ENCODE measurements at regions not wholly inside any gene's neighbourhood (a gene's known extent, or its start where the extent isn't known, plus 50 kb on each side); places are given as distances from the start of the nearest gene placed in this dataset.
A peak's percentile ranks its signal among the peaks of the same experiment; 100 is the strongest.
"Not testable (repeated sequence)": the region's sequence is repeated elsewhere in the genome, so short reads cannot be mapped to it uniquely, and the experiment has no call there.

DNA sequence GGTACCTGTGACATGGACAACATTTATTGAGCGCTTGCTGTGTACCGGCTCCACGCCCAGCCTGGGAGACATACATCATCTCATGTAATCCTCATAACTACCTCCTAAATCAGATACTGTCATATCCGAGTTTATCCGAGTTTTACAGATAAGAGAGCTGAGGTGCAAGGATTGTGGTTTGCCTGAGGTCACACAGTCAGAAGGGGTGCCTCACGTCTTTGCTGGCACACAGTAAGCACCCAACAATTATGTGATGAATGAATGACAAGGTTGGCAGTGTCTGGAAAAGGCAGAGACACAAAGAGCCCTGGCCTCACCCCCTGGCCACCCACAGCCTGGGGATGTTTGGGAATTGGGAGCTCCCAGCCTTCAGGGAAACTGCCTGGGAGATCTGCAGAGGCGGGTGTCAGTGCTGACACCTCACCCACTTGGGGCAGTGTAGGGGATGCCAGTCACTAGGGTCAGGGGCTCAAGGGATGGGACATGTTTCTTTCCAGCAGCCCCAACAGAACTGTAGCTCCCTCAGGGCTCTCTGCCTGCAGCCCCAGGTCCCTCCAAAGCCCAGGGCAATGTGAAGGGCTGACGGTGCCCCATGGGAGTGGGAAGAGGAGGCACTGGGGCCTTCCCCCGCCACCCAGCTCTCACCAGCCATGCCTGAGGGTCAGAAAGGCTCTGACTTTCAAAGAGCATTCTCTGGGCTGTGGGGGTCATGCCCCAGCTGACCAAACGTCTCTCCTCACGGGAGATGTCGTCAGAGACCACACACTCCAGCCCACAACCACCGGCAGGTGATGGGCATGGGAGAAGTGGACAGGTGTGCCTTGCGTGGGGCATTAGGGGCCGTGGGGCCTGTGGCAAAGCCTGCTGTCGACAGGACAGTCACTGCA is 157.5 kb downstream of the ZFP36L2 start:
- DNase-seq: no peak

- DNase-seq: no peak
Measured at GRCh38 chr2:43068041-43068533, 158.3 kb downstream of the ZFP36L2 start.

GRCh38 chr2:43067254-43068040 is 159.0 kb downstream of the ZFP36L2 start:
- no peak for DNase-seq

DNA sequence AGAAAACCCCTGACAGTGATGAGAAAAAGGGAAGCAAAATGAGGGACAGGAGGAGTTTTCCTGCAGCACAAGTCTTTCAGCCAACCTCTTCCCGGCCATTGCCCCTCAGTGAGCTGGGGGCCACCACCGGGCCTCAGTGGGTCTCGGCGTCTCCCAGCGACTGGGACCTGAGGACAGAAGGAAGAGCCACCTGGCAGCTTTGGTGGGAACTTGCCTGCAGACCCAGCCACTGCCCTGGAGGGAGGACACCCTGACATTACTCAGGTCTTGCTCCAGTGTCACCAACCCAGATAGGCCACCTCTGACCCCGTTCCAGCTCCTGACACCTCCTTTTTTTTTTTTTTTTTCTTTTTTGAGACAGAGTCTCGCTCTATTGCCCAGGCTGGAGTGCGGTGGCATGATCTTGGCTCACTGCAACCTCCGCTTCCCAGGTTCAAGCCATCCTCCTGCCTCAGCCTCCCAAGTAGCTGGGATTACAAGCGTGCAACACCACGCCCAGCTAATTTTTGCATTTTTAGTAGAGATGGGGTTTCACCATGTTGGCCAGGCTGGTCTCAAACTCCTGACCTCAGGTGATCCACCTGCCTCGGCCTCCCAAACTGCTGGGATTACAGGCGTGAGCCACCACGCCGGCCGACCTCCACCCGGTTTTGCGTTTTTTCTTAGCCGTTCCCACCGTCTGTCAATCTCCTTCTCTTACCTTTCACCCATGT is 159.7 kb downstream of the ZFP36L2 start:
- DNase-seq: not testable (repeated sequence)

GRCh38 chr2:43065871-43066270 is 160.5 kb downstream of the ZFP36L2 start:
- DNase-seq: no peak

DNA sequence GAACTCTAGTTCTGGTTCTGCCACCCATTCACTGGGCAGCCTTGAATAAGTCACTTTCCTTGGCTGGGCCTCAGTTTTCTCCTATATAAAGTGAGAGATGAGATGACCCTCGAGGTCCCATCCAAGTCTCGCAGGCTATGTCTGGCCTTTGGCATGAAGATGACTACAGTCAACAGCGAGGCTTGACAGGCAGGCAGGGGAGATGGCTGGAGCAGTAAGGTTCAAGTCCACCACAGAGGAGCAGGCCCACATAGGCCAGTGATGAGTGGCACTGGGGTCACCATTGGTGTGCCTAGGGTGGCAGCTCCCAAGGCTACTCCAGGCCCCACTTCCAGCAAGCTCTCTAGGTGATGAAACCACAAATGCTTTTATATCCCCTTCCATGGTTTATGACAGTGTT is 161.4 kb downstream of the ZFP36L2 start:
- DNase-seq: no peak

DNA sequence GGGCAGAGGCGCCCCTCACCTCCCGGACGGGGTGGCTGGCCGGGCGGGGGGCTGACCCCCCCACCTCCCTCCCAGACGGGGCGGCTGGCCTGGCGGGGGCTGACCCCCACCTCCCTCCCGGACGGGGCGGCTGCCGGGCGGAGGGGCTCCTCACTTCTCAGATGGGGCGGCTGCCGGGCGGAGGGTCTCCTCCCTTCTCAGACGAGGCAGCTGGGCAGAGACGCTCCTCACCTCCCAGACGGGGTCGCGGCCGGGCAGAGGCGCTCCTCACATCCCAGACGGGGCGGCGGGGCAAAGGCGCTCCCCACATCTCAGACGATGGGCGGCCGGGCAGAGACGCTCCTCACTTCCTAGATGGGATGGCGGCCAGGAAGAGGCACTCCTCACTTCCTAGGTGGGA is 163.3 kb downstream of the ZFP36L2 start:
- DNase-seq: not testable (repeated sequence)

DNA sequence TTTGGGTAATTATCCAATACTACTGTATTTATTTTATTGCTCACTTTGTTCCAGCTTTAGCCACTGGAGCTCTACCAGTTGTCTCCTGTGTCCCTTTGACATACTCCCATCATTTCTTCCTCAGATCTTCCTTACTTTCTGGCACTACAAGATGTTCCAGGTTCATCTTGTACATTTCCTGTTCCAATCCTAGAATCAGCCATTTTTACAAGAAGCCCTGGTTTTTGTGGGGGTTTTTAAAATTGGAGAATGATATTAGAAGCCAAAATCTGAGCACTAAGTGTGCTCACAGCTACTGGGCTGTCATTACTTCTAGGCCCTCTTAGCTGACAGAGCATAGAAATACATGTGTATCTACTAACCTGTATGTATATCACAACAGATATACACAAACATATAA is 164.3 kb downstream of the ZFP36L2 start:
- no peak for DNase-seq

- DNase-seq: no peak
Measured at GRCh38 chr2:43060390-43061016, 165.9 kb downstream of the ZFP36L2 start.

DNA sequence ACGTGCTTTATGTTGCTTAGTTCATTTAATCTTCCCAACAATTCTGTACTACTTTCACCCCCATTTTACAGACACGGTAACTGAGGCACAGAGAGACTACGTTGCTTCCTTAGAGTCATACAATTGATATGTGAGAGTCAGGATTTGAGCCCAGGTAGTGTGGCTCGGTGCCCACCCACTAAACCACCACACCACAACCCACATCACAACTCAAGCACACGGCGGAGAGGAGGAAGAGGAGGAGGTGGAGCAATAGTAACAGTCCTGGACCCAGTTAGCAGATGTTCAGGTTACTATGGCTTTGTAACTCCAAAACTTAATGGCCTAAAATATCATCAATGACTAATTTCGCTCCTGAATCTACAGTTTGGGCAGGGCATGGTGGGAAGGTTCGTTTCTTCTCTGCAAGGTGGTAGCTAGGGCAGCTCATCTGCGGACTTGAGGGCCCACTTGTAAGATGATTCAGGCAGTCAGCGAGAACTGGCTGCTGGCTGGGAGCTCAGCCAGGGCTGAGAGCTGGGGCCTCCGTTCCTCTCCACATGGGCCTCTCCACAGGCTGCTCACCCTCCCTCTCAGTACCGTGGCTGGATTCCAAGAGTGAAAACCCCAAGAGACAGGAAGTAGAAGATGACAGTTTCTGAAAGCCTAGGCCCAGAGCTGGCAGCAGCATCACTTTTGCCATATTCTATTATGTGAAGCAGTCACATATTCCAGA is 167.1 kb downstream of the ZFP36L2 start:
- DNase-seq: peak in 1 of 3 experiments; percentile 72

DNA sequence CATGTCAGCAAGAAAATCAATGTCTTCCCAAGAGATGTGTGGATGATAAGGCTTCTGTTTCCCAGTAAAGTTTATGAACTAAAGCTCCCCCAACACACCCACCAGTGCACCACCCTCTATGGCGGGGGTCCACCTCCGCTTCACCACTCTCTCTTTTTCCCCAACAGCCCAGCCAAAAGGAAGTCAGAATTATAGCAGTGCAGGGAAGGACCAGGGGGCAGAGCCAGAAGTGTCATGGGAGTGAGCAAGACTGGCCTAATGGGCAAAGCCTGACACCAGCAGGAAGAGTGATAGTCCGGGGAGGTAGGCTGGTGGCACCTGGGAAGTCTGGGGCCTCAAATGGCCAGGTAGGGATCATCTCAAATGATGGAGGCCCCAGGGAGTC is 167.7 kb downstream of the ZFP36L2 start:
- DNase-seq: no peak

GRCh38 chr2:43057742-43058725 is 168.4 kb downstream of the ZFP36L2 start:
- DNase-seq: no peak

DNA sequence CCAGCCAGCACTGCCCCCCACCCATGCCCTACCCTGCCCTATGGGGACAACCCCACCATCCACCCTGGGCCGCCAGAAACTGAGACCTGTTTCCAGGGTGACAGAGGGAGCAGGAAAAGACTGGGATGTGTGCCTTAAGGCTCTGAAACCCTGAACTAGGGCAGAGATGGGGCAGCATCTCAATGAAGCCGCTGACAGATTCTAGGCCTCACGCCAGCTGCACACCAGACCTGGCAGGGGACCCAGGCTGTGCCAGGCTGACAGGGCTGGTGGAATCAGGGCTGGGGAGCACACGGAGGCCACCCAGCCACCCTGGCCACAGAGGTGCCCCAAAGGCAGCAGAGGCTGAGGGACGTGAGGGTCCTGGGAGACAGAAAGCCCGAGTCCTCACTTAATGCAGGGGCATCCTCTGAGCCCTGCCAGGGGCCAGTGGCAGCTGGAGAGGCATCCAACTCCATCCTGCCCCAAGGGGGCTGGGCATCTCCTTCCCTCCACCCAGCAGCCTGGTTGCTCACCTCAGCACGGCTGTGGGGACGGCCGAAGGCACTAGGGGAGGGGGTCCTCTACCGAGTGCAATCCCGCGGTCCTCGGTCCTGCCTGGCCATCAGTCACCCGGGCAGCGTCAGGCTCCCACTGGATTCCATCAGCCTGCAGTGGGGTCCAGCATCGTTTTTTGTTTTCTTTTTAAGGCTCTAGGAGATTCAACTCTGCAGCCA is 169.2 kb downstream of the ZFP36L2 start:
- peak in 1 of 3 experiments; percentile 23 for DNase-seq

- DNase-seq: no peak
Measured at GRCh38 chr2:43055985-43056384, 170.4 kb downstream of the ZFP36L2 start.

DNA sequence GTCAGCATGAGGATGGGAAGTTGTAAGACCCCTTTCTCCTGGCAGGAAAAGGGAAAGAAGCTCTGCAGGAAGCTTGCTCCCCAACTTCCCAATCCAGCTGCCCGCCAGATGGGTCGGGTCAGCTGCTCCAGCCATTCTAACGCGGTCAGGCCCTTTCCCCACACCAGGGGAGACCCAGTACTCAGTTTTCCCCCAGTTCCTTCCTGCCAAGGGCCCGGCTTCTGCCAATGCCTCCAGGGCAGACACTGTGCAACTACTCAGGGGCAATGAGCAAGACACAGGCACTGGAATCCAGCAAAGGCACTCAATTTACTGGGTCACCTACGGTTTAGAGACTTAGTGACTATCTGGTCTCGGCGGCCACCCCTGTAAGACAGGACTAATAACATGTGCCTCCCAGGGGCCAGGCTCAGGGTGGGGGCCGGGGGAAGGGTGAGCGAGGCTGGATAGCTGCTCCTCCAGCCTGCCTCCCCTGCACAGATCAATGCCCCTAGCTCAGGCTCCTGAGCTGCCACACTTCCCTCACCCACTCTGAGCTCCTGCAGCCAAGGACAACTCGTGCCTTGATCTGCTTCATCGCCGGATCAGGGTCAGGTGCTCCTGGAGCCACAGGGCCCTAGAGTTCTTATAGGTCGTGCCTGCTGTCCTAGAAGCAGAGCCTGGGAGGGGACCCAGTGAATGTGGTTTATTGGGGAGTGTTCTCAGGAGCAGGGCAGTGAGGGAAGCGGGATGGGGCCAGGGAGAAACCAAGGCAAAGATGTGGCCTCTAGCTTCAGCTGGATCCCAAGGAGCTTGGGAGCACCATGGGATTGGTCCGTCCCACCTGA is 171.1 kb downstream of the ZFP36L2 start:
- no peak for DNase-seq

DNA sequence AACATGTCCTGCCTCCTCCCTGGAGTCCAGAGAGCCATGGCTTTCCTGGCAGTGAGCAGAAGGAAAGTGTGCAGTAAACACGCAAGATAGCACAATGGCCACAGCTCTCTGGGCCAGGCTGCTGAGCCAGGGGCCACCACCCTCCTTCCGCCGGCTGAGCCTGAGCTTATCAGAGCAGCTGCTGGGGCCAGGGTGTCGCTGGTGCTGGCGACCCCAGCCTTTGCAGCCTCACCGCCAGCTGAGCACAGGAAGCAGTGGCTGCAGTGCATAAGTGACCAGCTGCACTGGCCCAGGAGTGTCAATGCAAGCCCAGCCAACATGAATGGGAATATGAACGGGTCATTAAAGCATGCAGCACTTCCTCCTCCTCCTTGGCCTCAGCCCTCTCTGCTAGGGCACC is 172.0 kb downstream of the ZFP36L2 start:
- no peak for DNase-seq

- DNase-seq: no peak
Measured at GRCh38 chr2:43052944-43053306, 173.5 kb downstream of the ZFP36L2 start.

DNA sequence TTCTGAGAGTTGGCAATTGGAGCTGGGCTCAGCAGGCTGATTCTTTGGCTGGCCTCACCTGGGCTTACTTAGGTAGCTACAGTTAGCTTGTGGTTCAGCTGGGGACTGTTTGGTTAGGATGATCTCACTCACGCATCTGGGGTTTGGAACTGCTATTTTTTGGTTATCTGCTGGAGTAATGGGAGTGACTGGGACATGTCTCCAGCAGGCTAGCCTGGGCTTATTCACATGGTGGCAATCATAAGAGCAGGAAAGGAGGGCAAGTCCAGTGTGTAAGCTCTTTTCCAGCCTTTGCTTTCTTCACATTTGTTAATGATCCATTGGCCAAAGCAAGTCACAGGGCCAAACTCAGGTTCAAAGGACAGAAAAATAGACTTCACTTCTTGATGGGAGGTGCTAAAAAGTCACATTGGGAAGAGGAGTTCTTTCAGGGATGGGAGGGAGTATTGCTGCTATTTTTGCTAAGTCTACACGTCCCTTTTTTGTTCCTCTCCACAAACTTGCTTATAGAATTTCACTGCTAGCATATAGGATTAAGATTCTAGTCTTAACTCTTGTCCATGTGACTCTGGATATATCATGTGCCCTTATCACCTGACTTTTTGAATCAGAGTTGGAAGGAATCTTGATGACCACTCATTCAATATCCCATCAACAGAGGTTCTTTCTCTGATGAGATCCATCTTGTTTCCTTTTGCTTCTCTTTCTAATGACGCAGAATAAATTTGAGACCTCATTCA is 174.0 kb downstream of the ZFP36L2 start:
- no peak for DNase-seq

Measured in NCI-H1417 (cell line).